ENCODE measurements at regions not wholly inside any gene's neighbourhood (a gene's known extent, or its start where the extent isn't known, plus 50 kb on each side); places are given as distances from the start of the nearest gene placed in this dataset.

- no peaks in the 10 kb centered on the region for H3K9me3 ChIP-seq (ENCODE audit: control insufficient read depth in 5 of 5, low read length in 5 of 5)
- no peak overlapping the region for H3K4me3 ChIP-seq (ENCODE audit: low read depth in 1 of 5, low read length in 5 of 5)
- no peak overlapping the region for H3K27ac ChIP-seq (ENCODE audit: low read depth, low read length)
- H3K4me1 ChIP-seq (ENCODE audit: control insufficient read depth in 5 of 5, insufficient read depth in 5 of 5, low read length in 5 of 5): peaks cover 0 to 11% (median 10%) of the 10 kb centered on the region in 5 donors
- no peak overlapping the region for H3K9ac ChIP-seq (ENCODE audit: low read length in 5 of 5)
- H3K36me3 ChIP-seq (ENCODE audit: control insufficient read depth in 5 of 5, insufficient read depth in 5 of 5, low read length in 5 of 5): no peaks in the 10 kb centered on the region
- H3K27me3 ChIP-seq (ENCODE audit: control insufficient read depth in 5 of 5, insufficient read depth in 4 of 5, low read length in 5 of 5): no peaks in the 10 kb centered on the region
Measured at GRCh38 chr6:21367649-21368154, 225.8 kb upstream of the SOX4 start.

- Histone ChIP-seq H3K9me3 (ENCODE audit: control insufficient read depth in 5 of 5, low read length in 5 of 5) (no peaks in the 10 kb centered on the region), H3K27me3 (ENCODE audit: control insufficient read depth in 5 of 5, insufficient read depth in 4 of 5, low read length in 5 of 5) (no peaks in the 10 kb centered on the region), H3K36me3 (ENCODE audit: control insufficient read depth in 5 of 5, insufficient read depth in 5 of 5, low read length in 5 of 5) (no peaks in the 10 kb centered on the region), H3K4me3 (ENCODE audit: low read depth in 1 of 5, low read length in 5 of 5) (no peak overlapping the region), H3K9ac (ENCODE audit: low read length in 5 of 5) (no peak overlapping the region), H3K27ac (ENCODE audit: low read depth, low read length) (peak overlapping the region; percentile 7), H3K4me1 (ENCODE audit: control insufficient read depth in 5 of 5, insufficient read depth in 5 of 5, low read length in 5 of 5) (peaks cover 0 to 11% (median 10%) of the 10 kb centered on the region in 5 donors)
Measured at GRCh38 chr6:21371061-21371460, 222.5 kb upstream of the SOX4 start.

GRCh38 chr6:21371676-21372171, 221.8 kb upstream of the SOX4 start:
- no peak overlapping the region for H3K9ac ChIP-seq (ENCODE audit: low read length in 5 of 5)
- H3K9me3 ChIP-seq (ENCODE audit: control insufficient read depth in 5 of 5, low read length in 5 of 5): no peaks in the 10 kb centered on the region
- H3K4me3 ChIP-seq (ENCODE audit: low read depth in 1 of 5, low read length in 5 of 5): no peak overlapping the region
- no peaks in the 10 kb centered on the region for H3K36me3 ChIP-seq (ENCODE audit: control insufficient read depth in 5 of 5, insufficient read depth in 5 of 5, low read length in 5 of 5)
- no peaks in the 10 kb centered on the region for H3K27me3 ChIP-seq (ENCODE audit: control insufficient read depth in 5 of 5, insufficient read depth in 4 of 5, low read length in 5 of 5)
- peaks cover 0 to 11% (median 10%) of the 10 kb centered on the region in 5 donors for H3K4me1 ChIP-seq (ENCODE audit: control insufficient read depth in 5 of 5, insufficient read depth in 5 of 5, low read length in 5 of 5)
- peak overlapping the region; percentile 7 for H3K27ac ChIP-seq (ENCODE audit: low read depth, low read length)

GRCh38 chr6:21375151-21376116, 218.1 kb upstream of the SOX4 start:
- H3K9me3 ChIP-seq (ENCODE audit: control insufficient read depth in 5 of 5, low read length in 5 of 5): no peaks in the 10 kb centered on the region
- H3K27ac ChIP-seq (ENCODE audit: low read depth, low read length): no peak overlapping the region
- no peak overlapping the region for H3K9ac ChIP-seq (ENCODE audit: low read length in 5 of 5)
- no peaks in the 10 kb centered on the region for H3K36me3 ChIP-seq (ENCODE audit: control insufficient read depth in 5 of 5, insufficient read depth in 5 of 5, low read length in 5 of 5)
- H3K4me1 ChIP-seq (ENCODE audit: control insufficient read depth in 5 of 5, insufficient read depth in 5 of 5, low read length in 5 of 5): peaks cover 0 to 11% (median 10%) of the 10 kb centered on the region in 5 donors
- no peaks in the 10 kb centered on the region for H3K27me3 ChIP-seq (ENCODE audit: control insufficient read depth in 5 of 5, insufficient read depth in 4 of 5, low read length in 5 of 5)
- no peak overlapping the region for H3K4me3 ChIP-seq (ENCODE audit: low read depth in 1 of 5, low read length in 5 of 5)

- H3K4me3 ChIP-seq (ENCODE audit: low read depth in 1 of 5, low read length in 5 of 5): no peak overlapping the region
- peaks cover 0 to 4% (median 0%) of the 10 kb centered on the region in 5 donors for H3K4me1 ChIP-seq (ENCODE audit: control insufficient read depth in 5 of 5, insufficient read depth in 5 of 5, low read length in 5 of 5)
- no peak overlapping the region for H3K27ac ChIP-seq (ENCODE audit: low read depth, low read length)
- no peak overlapping the region for H3K9ac ChIP-seq (ENCODE audit: low read length in 5 of 5)
- no peaks in the 10 kb centered on the region for H3K27me3 ChIP-seq (ENCODE audit: control insufficient read depth in 5 of 5, insufficient read depth in 4 of 5, low read length in 5 of 5)
- no peaks in the 10 kb centered on the region for H3K36me3 ChIP-seq (ENCODE audit: control insufficient read depth in 5 of 5, insufficient read depth in 5 of 5, low read length in 5 of 5)
- no peaks in the 10 kb centered on the region for H3K9me3 ChIP-seq (ENCODE audit: control insufficient read depth in 5 of 5, low read length in 5 of 5)
Measured at GRCh38 chr6:21377356-21377755, 216.2 kb upstream of the SOX4 start.

GRCh38 chr6:21381331-21381963, 212.1 kb upstream of the SOX4 start:
- Histone ChIP-seq H3K27me3 (ENCODE audit: control insufficient read depth in 5 of 5, insufficient read depth in 4 of 5, low read length in 5 of 5) (no peaks in the 10 kb centered on the region), H3K4me3 (ENCODE audit: low read depth in 1 of 5, low read length in 5 of 5) (no peak overlapping the region), H3K36me3 (ENCODE audit: control insufficient read depth in 5 of 5, insufficient read depth in 5 of 5, low read length in 5 of 5) (no peaks in the 10 kb centered on the region), H3K27ac (ENCODE audit: low read depth, low read length) (no peak overlapping the region), H3K9ac (ENCODE audit: low read length in 5 of 5) (no peak overlapping the region), H3K9me3 (ENCODE audit: control insufficient read depth in 5 of 5, low read length in 5 of 5) (no peaks in the 10 kb centered on the region), H3K4me1 (ENCODE audit: control insufficient read depth in 5 of 5, insufficient read depth in 5 of 5, low read length in 5 of 5) (peaks cover 0 to 10% (median 7%) of the 10 kb centered on the region in 5 donors)

- Histone ChIP-seq H3K4me3 (ENCODE audit: low read depth in 1 of 5, low read length in 5 of 5) (no peak overlapping the region), H3K9me3 (ENCODE audit: control insufficient read depth in 5 of 5, low read length in 5 of 5) (no peaks in the 10 kb centered on the region), H3K27ac (ENCODE audit: low read depth, low read length) (no peak overlapping the region), H3K4me1 (ENCODE audit: control insufficient read depth in 5 of 5, insufficient read depth in 5 of 5, low read length in 5 of 5) (peaks cover 0 to 10% (median 7%) of the 10 kb centered on the region in 5 donors), H3K27me3 (ENCODE audit: control insufficient read depth in 5 of 5, insufficient read depth in 4 of 5, low read length in 5 of 5) (no peaks in the 10 kb centered on the region), H3K36me3 (ENCODE audit: control insufficient read depth in 5 of 5, insufficient read depth in 5 of 5, low read length in 5 of 5) (no peaks in the 10 kb centered on the region), H3K9ac (ENCODE audit: low read length in 5 of 5) (no peak overlapping the region)
Measured at GRCh38 chr6:21382821-21383449, 210.6 kb upstream of the SOX4 start.

GRCh38 chr6:21383450-21384085, 210.0 kb upstream of the SOX4 start:
- Histone ChIP-seq H3K27me3 (ENCODE audit: control insufficient read depth in 5 of 5, insufficient read depth in 4 of 5, low read length in 5 of 5) (no peaks in the 10 kb centered on the region), H3K36me3 (ENCODE audit: control insufficient read depth in 5 of 5, insufficient read depth in 5 of 5, low read length in 5 of 5) (no peaks in the 10 kb centered on the region), H3K9ac (ENCODE audit: low read length in 5 of 5) (no peak overlapping the region), H3K9me3 (ENCODE audit: control insufficient read depth in 5 of 5, low read length in 5 of 5) (no peaks in the 10 kb centered on the region), H3K4me3 (ENCODE audit: low read depth in 1 of 5, low read length in 5 of 5) (no peak overlapping the region), H3K4me1 (ENCODE audit: control insufficient read depth in 5 of 5, insufficient read depth in 5 of 5, low read length in 5 of 5) (peaks cover 0 to 10% (median 7%) of the 10 kb centered on the region in 5 donors), H3K27ac (ENCODE audit: low read depth, low read length) (no peak overlapping the region)

GRCh38 chr6:21384216-21384615, 209.3 kb upstream of the SOX4 start:
- no peak overlapping the region for H3K27ac ChIP-seq (ENCODE audit: low read depth, low read length)
- no peak overlapping the region for H3K4me3 ChIP-seq (ENCODE audit: low read depth in 1 of 5, low read length in 5 of 5)
- no peaks in the 10 kb centered on the region for H3K9me3 ChIP-seq (ENCODE audit: control insufficient read depth in 5 of 5, low read length in 5 of 5)
- no peaks in the 10 kb centered on the region for H3K27me3 ChIP-seq (ENCODE audit: control insufficient read depth in 5 of 5, insufficient read depth in 4 of 5, low read length in 5 of 5)
- no peaks in the 10 kb centered on the region for H3K36me3 ChIP-seq (ENCODE audit: control insufficient read depth in 5 of 5, insufficient read depth in 5 of 5, low read length in 5 of 5)
- peaks cover 0 to 10% (median 7%) of the 10 kb centered on the region in 5 donors for H3K4me1 ChIP-seq (ENCODE audit: control insufficient read depth in 5 of 5, insufficient read depth in 5 of 5, low read length in 5 of 5)
- no peak overlapping the region for H3K9ac ChIP-seq (ENCODE audit: low read length in 5 of 5)
